B cell (primary cell): ENCODE measurements at regions not wholly inside any gene's neighbourhood (a gene's known extent, or its start where the extent isn't known, plus 50 kb on each side); places are given as distances from the start of the nearest gene placed in this dataset.

Experiments used
- ATAC-seq: fragments of 200-7000 bp; cut with Tn5 transposase; one replicate; pipeline ENCODE4 v1.10.0; 2021; ENCODE audit warnings: low read depth, mild to moderate bottlenecking, moderate number of reproducible peaks, moderate library complexity
- CTCF ChIA-PET: fragments of 350-600 bp; sonication (Branson Sonifier 250); formaldehyde crosslinking; loops from one replicate; lab custom pipeline; 2021; ENCODE audit warnings: antibody characterized with exemption, inconsistent platforms; lab: Charles Lee
- POLR2A ChIA-PET: fragments of 350-600 bp; sonication (Branson Sonifier 250); formaldehyde crosslinking; loops from one replicate; lab custom pipeline; 2021; ENCODE audit warnings: antibody characterized with exemption; lab: Charles Lee
- DNase-seq: peaks from one replicate; pipeline ENCODE4 v3.0.0; 2013
- H2AFZ ChIP-seq: 2 replicates; pipeline ENCODE4 v1.6.1; 2012; ENCODE audit warnings: mild to moderate bottlenecking, low read depth, low read length; ENCODE audit not compliant: insufficient read depth, poor library complexity, severe bottlenecking
- H3K27ac ChIP-seq, 2 donors: 1 replicate in 1 of 2; 2 replicates in 1 of 2; pipeline ENCODE4 v1.5.1; 2012 to 2013; ENCODE audit warnings: low read length in 2 of 2, mild to moderate bottlenecking in 2 of 2, moderate library complexity in 1 of 2
- H3K27me3 ChIP-seq, 4 experiments: fragments of 200-600 bp in 1 of 4; sonication (generic) in 1 of 4; replicated peaks in 1 of 4; 1 replicate in 2 of 4; 2 replicates in 2 of 4; pipeline versions ENCODE4 v1.6.1 to v1.7.0; 2013 to 2016; ENCODE audit warnings: low read length in 3 of 4, mild to moderate bottlenecking in 2 of 4, mixed read lengths in 1 of 4, moderate library complexity in 1 of 4; ENCODE audit not compliant: insufficient read depth in 4 of 4, control insufficient read depth in 3 of 4; ENCODE audit errors: control extremely low read depth in 1 of 4
- H3K36me3 ChIP-seq, 2 experiments: replicated peaks in 1 of 2; 1 replicate in 1 of 2; 2 replicates in 1 of 2; pipeline versions ENCODE4 v1.6.1 to v1.7.1; 2013; ENCODE audit warnings: low read length in 1 of 2; ENCODE audit not compliant: insufficient read depth in 2 of 2, control insufficient read depth in 1 of 2; ENCODE audit errors: control extremely low read depth in 1 of 2, extremely low read depth in 1 of 2
- H3K4me1 ChIP-seq, 2 donors: fragments of 200-600 bp in 1 of 2; sonication (generic) in 1 of 2; 1 replicate in 1 of 2; 2 replicates in 1 of 2; pipeline versions ENCODE4 v1.5.1 to v1.6.1; 2013 to 2017; ENCODE audit warnings: low read length in 2 of 2; ENCODE audit not compliant: control insufficient read depth in 2 of 2, insufficient read depth in 2 of 2
- H3K4me2 ChIP-seq: replicated peaks from 2 replicates; pipeline ENCODE3; 2012; ENCODE audit warnings: mild to moderate bottlenecking, low read depth, low read length; ENCODE audit not compliant: poor library complexity, severe bottlenecking
- H3K4me3 ChIP-seq, 5 experiments: fragments of 200-600 bp in 1 of 5; sonication (generic) in 1 of 5; 1 replicate in 3 of 5; 2 replicates in 2 of 5; pipeline versions ENCODE4 v1.5.1 to v1.7.0; 2011 to 2016; ENCODE audit warnings: low read length in 4 of 5, mild to moderate bottlenecking in 4 of 5, low read depth in 2 of 5, control low read depth in 1 of 5, moderate library complexity in 1 of 5; ENCODE audit not compliant: insufficient read depth in 1 of 5; ENCODE audit errors: control extremely low read depth in 1 of 5, extremely low read depth in 1 of 5
- H3K79me2 ChIP-seq: fragments of 200-600 bp; sonication (generic); one replicate; pipeline ENCODE4 v1.6.0; 2016; ENCODE audit warnings: low read length; ENCODE audit not compliant: control insufficient read depth, insufficient read depth
- H3K9ac ChIP-seq: fragments of 200-600 bp; sonication (generic); 2 replicates; pipeline ENCODE4 v1.6.1; 2017; ENCODE audit warnings: mild to moderate bottlenecking, low read length, moderate library complexity
- H3K9me3 ChIP-seq, 3 donors: one replicate each; pipeline versions ENCODE4 v1.6.1 to v1.7.1; 2013; ENCODE audit warnings: low read length in 2 of 3; ENCODE audit not compliant: control insufficient read depth in 2 of 3, insufficient read depth in 1 of 3; ENCODE audit errors: control extremely low read depth in 1 of 3
- H4K20me1 ChIP-seq: 2 replicates; pipeline ENCODE4 v1.6.0; 2012; ENCODE audit warnings: mild to moderate bottlenecking, low read length; ENCODE audit not compliant: insufficient read depth, control insufficient read depth, poor library complexity, severe bottlenecking
- H3K27ac Mint-ChIP-seq: one replicate; pipeline ENCODE4 v1.8.0; 2021; ENCODE audit warnings: mixed read lengths
- H3K27me3 Mint-ChIP-seq: one replicate; pipeline ENCODE4 v1.8.0; 2021; ENCODE audit warnings: mixed read lengths
- H3K4me1 Mint-ChIP-seq: one replicate; pipeline ENCODE4 v1.8.0; 2021; ENCODE audit warnings: mixed read lengths
- H3K4me3 Mint-ChIP-seq: one replicate; pipeline ENCODE4 v1.8.0; 2021; ENCODE audit warnings: mixed read lengths
- H3K9me3 Mint-ChIP-seq: one replicate; pipeline ENCODE4 v1.8.0; 2022; ENCODE audit warnings: mixed read lengths; ENCODE audit not compliant: insufficient read depth
- EZH2 ChIP-seq: IDR thresholded peaks from 2 replicates; pipeline ENCODE4 v1.6.1; 2012; ENCODE audit warnings: borderline replicate concordance, low read depth, mild to moderate bottlenecking, moderate library complexity, low read length; ENCODE audit not compliant: insufficient read depth, poor library complexity, severe bottlenecking
- WGBS: methylation state at CpG from one replicate; pipeline ENCODE4 v1.1.5; 2013; ENCODE audit warnings: missing lambda C conversion rate; ENCODE audit not compliant: insufficient coverage; 5-methylcytosine and 5-hydroxymethylcytosine counted together
- intact Hi-C: fragments of 100-400 bp; cut with micrococcal nuclease; formaldehyde crosslinking; loops from one replicate; pipeline ENCODE4 v1.10.0; 2022
- TF ChIP-seq, protein P1 (sequence below): fragments of 200-600 bp; IDR thresholded peaks from one replicate; pipeline ENCODE4 v1.8.0; 2022; ENCODE audit warnings: antibody characterized with exemption, mild to moderate bottlenecking

DNA sequence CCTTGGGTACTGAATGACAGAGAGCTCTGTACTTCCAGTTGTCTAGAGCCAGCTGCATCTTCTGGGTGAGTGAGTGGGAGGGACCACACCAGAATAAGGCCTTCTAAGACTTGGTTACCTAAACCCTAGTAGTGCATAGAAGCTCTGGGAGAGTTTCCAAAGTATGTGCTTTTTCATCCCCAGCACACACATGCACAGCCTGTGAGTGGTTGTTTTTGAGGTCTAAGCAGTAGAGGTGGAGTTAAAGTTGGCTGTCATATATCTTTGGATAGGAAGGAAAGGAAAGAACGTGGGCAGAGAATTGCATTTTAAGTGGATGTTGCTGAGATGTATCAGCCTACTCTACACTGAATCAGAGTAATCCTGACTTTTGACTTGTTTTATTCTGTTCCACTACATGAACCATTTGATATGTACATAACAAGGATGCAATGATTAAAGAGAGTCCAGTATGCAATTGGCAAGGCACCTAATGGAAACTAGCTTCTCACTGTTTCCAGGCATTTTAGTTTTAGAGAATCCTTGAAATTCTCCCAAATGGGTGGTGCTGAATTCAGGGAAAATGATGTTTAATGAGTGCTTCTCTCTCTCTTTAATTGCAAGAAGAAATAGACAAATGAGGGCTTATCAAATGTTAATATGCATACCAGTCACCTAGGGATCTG lies 51.8 kb upstream of the PRICKLE1 start:
- Histone ChIP-seq H3K4me2 (no peak overlapping the region), H3K4me3 (no peak overlapping the region), H3K79me2 (no peaks in the 10 kb centered on the region), H3K36me3 (no peaks in the 10 kb centered on the region), H2AFZ (no peak overlapping the region), H3K27me3 (no peaks in the 10 kb centered on the region), H4K20me1 (no peaks in the 10 kb centered on the region), H3K27ac (no peak overlapping the region), H3K4me1 (no peaks in the 10 kb centered on the region), H3K9ac (no peak overlapping the region), H3K9me3 (no peaks in the 10 kb centered on the region)
- ChIA-PET CTCF (no interaction called here), POLR2A (no interaction called here)
- ATAC-seq: no peak
- Mint-ChIP-seq H3K27ac (no peak overlapping the region), H3K4me1 (no peaks in the 10 kb centered on the region), H3K9me3 (no peaks in the 10 kb centered on the region), H3K27me3 (peaks cover 7% of the 10 kb centered on the region), H3K4me3 (no peak overlapping the region)
- no CpG with 5 or more reads among the region's 1 CpG for WGBS
- intact Hi-C loops: no loop called here
- DNase-seq: no peak
- TF ChIP-seq EZH2: no peak
- TF ChIP-seq, protein P1, sequence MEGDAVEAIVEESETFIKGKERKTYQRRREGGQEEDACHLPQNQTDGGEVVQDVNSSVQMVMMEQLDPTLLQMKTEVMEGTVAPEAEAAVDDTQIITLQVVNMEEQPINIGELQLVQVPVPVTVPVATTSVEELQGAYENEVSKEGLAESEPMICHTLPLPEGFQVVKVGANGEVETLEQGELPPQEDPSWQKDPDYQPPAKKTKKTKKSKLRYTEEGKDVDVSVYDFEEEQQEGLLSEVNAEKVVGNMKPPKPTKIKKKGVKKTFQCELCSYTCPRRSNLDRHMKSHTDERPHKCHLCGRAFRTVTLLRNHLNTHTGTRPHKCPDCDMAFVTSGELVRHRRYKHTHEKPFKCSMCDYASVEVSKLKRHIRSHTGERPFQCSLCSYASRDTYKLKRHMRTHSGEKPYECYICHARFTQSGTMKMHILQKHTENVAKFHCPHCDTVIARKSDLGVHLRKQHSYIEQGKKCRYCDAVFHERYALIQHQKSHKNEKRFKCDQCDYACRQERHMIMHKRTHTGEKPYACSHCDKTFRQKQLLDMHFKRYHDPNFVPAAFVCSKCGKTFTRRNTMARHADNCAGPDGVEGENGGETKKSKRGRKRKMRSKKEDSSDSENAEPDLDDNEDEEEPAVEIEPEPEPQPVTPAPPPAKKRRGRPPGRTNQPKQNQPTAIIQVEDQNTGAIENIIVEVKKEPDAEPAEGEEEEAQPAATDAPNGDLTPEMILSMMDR: no peak

DNA sequence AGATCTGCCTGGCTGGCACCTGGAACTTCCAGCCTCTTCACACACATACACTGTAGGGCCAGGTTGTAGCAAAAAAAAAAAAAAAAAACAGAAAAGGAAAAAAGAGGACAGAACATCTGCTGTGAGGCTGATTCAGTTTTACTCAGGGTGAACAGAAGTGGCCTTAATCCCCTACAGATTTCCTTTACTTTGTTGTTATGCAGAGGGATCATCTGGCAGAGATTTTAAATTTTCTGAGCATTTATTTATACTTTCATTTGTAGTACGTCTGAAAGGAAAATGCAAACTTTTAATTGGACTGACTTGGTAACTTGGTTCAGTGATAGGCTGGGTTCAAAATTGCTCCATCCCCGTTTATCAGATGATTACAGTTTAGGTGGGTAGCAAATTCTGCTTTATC lies 50.8 kb upstream of the PRICKLE1 start:
- no CpG with 5 or more reads among the region's 2 CpGs for WGBS
- Histone ChIP-seq H3K9me3 (no peaks in the 10 kb centered on the region), H3K79me2 (no peaks in the 10 kb centered on the region), H4K20me1 (no peaks in the 10 kb centered on the region), H3K27me3 (no peaks in the 10 kb centered on the region), H3K36me3 (no peaks in the 10 kb centered on the region), H3K27ac (no peak overlapping the region), H3K4me2 (no peak overlapping the region), H3K9ac (no peak overlapping the region), H3K4me3 (no peak overlapping the region), H2AFZ (no peak overlapping the region), H3K4me1 (no peaks in the 10 kb centered on the region)
- no peak overlapping the region for H3K27ac Mint-ChIP-seq
- no peaks in the 10 kb centered on the region for H3K9me3 Mint-ChIP-seq
- TF ChIP-seq EZH2: no peak
- TF ChIP-seq, protein P1: no peak
- DNase-seq (no peak), ATAC-seq (no peak)
- no peak overlapping the region for H3K4me3 Mint-ChIP-seq
- no peaks in the 10 kb centered on the region for H3K4me1 Mint-ChIP-seq
- CTCF ChIA-PET: no interaction called here
- intact Hi-C loops: no loop called here
- POLR2A ChIA-PET: no interaction called here
- H3K27me3 Mint-ChIP-seq: peaks cover 7% of the 10 kb centered on the region
